Calu3 (cell line): ENCODE measurements at regions not wholly inside any gene's neighbourhood (a gene's known extent, or its start where the extent isn't known, plus 50 kb on each side); places are given as distances from the start of the nearest gene placed in this dataset.

Experiments
- BruUV-seq: library from RNA; stranded (reverse); fragments of 400-500 nt; replicated peaks from 2 replicates; lab custom pipeline; 2021; lab: Mats Ljungman, UMichigan
- CTCF ChIA-PET: fragments of 300-600 bp; sonication (Branson Sonifier 250); formaldehyde crosslinking; loops from one replicate; lab custom pipeline; 2022; ENCODE audit warnings: antibody characterized with exemption; lab: Charles Lee
- DNase-seq: peaks from one replicate; pipeline ENCODE4 v3.0.0; 2022
- H3K27ac Mint-ChIP-seq: one replicate; pipeline ENCODE4 v1.8.0; 2022; ENCODE audit warnings: mixed read lengths; ENCODE audit not compliant: unreplicated experiment
- H3K27me3 Mint-ChIP-seq: one replicate; pipeline ENCODE4 v1.8.0; 2022; ENCODE audit warnings: mixed read lengths; ENCODE audit not compliant: unreplicated experiment
- H3K36me3 Mint-ChIP-seq: one replicate; pipeline ENCODE4 v1.8.0; 2022; ENCODE audit warnings: mild to moderate bottlenecking, moderate library complexity, mixed read lengths; ENCODE audit not compliant: insufficient read depth, unreplicated experiment
- H3K4me1 Mint-ChIP-seq: one replicate; pipeline ENCODE4 v1.8.0; 2022; ENCODE audit warnings: mild to moderate bottlenecking, low read depth, mixed read lengths; ENCODE audit not compliant: unreplicated experiment
- H3K4me3 Mint-ChIP-seq: one replicate; pipeline ENCODE4 v1.8.0; 2022; ENCODE audit warnings: mild to moderate bottlenecking, low read depth, moderate library complexity, mixed read lengths; ENCODE audit not compliant: unreplicated experiment
- H3K9me3 Mint-ChIP-seq: one replicate; pipeline ENCODE4 v1.8.0; 2022; ENCODE audit warnings: low read depth, mixed read lengths; ENCODE audit not compliant: unreplicated experiment
- CTCF ChIP-seq: fragments of 200-600 bp; IDR thresholded peaks from one replicate; pipeline ENCODE4 v1.8.0; 2022; ENCODE audit warnings: antibody characterized with exemption; ENCODE audit not compliant: unreplicated experiment
- intact Hi-C: fragments of 100-400 bp; cut with micrococcal nuclease; formaldehyde crosslinking; loops from one replicate; pipeline ENCODE4 v1.10.0; 2022; ENCODE audit not compliant: unreplicated experiment

GRCh38 chr6:126781582-126781981 is 336.9 kb upstream of the RSPO3 start:
- CTCF ChIA-PET = no interaction called here
- DNase-seq = no peak
- no peaks in the 10 kb centered on the region for H3K9me3 Mint-ChIP-seq
- no peak overlapping the region for H3K4me3 Mint-ChIP-seq
- H3K4me1 Mint-ChIP-seq = no peaks in the 10 kb centered on the region
- no peak overlapping the region for H3K27ac Mint-ChIP-seq
- no peaks in the 10 kb centered on the region for H3K36me3 Mint-ChIP-seq
- intact Hi-C loops = no loop called here
- H3K27me3 Mint-ChIP-seq = no peaks in the 10 kb centered on the region
- no TSS peak for BruUV-seq
- no peak for TF ChIP-seq CTCF

GRCh38 chr6:126784161-126784790 is 334.2 kb upstream of the RSPO3 start:
- Mint-ChIP-seq H3K4me3 (no peak overlapping the region), H3K27ac (no peak overlapping the region), H3K27me3 (no peaks in the 10 kb centered on the region), H3K36me3 (no peaks in the 10 kb centered on the region), H3K4me1 (no peaks in the 10 kb centered on the region), H3K9me3 (no peaks in the 10 kb centered on the region)
- CTCF ChIA-PET = no interaction called here
- TF ChIP-seq CTCF = no peak
- BruUV-seq = no TSS peak
- DNase-seq = no peak
- intact Hi-C loops = no loop called here

DNA sequence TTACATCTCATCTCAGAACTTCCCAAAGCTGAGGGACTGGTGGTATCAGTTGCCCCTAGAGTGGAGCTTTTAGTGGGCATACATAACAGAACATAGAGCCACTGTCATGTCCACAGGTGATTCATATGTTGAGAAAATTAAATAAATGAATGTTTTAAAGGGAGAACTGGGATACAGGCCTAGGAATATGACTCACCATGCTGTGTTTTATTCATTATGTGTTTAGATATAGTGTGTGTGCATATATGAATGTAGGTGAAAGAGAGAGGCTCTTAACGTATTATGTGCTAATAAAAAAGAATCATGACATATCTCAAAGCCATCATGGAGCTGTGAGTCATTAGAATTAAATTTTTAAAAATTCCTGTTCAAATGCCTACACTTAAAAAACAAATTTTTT is 332.2 kb upstream of the RSPO3 start:
- Mint-ChIP-seq H3K4me3 (no peak overlapping the region), H3K9me3 (no peaks in the 10 kb centered on the region), H3K27ac (no peak overlapping the region), H3K4me1 (no peaks in the 10 kb centered on the region), H3K36me3 (no peaks in the 10 kb centered on the region), H3K27me3 (no peaks in the 10 kb centered on the region)
- TF ChIP-seq CTCF = no peak
- intact Hi-C loops = no loop called here
- CTCF ChIA-PET = no interaction called here
- DNase-seq = no peak
- BruUV-seq = no TSS peak

GRCh38 chr6:126787635-126788034 is 330.8 kb upstream of the RSPO3 start:
- Mint-ChIP-seq H3K27me3 (no peaks in the 10 kb centered on the region), H3K9me3 (no peaks in the 10 kb centered on the region), H3K4me1 (no peaks in the 10 kb centered on the region), H3K36me3 (no peaks in the 10 kb centered on the region), H3K27ac (no peak overlapping the region), H3K4me3 (no peak overlapping the region)
- intact Hi-C loops = no loop called here
- no TSS peak for BruUV-seq
- CTCF ChIA-PET = no interaction called here
- no peak for TF ChIP-seq CTCF
- no peak for DNase-seq
